ENCODE measurements at regions not wholly inside any gene's neighbourhood (a gene's known extent, or its start where the extent isn't known, plus 50 kb on each side); places are given as distances from the start of the nearest gene placed in this dataset.

- no peaks in the 10 kb centered on the region for H3F3A ChIP-seq (ENCODE audit: insufficient read depth)
- H3K9me3 ChIP-seq (ENCODE audit: insufficient read depth, low read length): no peaks in the 10 kb centered on the region
- H3K4me3 ChIP-seq (ENCODE audit: insufficient read depth, low read length, poor library complexity, severe bottlenecking): no peak overlapping the region
- no peak overlapping the region for H3K4me2 ChIP-seq (ENCODE audit: low read depth, low read length, poor library complexity, severe bottlenecking)
- H3K27me3 ChIP-seq (ENCODE audit: low read length): no peaks in the 10 kb centered on the region
- no peaks in the 10 kb centered on the region for H4K20me1 ChIP-seq (ENCODE audit: low read depth, low read length)
- no peaks in the 10 kb centered on the region for H3K9me2 ChIP-seq (replicated peaks; ENCODE audit: insufficient read depth, low read length)
- H3K9ac ChIP-seq (ENCODE audit: low read length): no peak overlapping the region
- no peaks in the 10 kb centered on the region for H3K36me3 ChIP-seq (ENCODE audit: low read length)
- H3K27ac ChIP-seq (ENCODE audit: low read depth, low read length): no peak overlapping the region
- no peak overlapping the region for H2AFZ ChIP-seq (ENCODE audit: low read depth, low read length, severe bottlenecking)
- TF ChIP-seq, protein P1, sequence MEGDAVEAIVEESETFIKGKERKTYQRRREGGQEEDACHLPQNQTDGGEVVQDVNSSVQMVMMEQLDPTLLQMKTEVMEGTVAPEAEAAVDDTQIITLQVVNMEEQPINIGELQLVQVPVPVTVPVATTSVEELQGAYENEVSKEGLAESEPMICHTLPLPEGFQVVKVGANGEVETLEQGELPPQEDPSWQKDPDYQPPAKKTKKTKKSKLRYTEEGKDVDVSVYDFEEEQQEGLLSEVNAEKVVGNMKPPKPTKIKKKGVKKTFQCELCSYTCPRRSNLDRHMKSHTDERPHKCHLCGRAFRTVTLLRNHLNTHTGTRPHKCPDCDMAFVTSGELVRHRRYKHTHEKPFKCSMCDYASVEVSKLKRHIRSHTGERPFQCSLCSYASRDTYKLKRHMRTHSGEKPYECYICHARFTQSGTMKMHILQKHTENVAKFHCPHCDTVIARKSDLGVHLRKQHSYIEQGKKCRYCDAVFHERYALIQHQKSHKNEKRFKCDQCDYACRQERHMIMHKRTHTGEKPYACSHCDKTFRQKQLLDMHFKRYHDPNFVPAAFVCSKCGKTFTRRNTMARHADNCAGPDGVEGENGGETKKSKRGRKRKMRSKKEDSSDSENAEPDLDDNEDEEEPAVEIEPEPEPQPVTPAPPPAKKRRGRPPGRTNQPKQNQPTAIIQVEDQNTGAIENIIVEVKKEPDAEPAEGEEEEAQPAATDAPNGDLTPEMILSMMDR (IDR thresholded peaks at IDR 0.05; ENCODE audit: insufficient read depth, low read length, poor library complexity, severe bottlenecking): no peak
- no peak for TF ChIP-seq EZH2phosphoT487 (conservative IDR thresholded peaks at IDR 0.05; ENCODE audit: low read length)
- no peaks in the 10 kb centered on the region for H3K79me2 ChIP-seq (ENCODE audit: insufficient read depth, low read length)
Observed at GRCh38 chr1:112852276-112852675, 103.7 kb downstream of the SLC16A1 start.

DNA sequence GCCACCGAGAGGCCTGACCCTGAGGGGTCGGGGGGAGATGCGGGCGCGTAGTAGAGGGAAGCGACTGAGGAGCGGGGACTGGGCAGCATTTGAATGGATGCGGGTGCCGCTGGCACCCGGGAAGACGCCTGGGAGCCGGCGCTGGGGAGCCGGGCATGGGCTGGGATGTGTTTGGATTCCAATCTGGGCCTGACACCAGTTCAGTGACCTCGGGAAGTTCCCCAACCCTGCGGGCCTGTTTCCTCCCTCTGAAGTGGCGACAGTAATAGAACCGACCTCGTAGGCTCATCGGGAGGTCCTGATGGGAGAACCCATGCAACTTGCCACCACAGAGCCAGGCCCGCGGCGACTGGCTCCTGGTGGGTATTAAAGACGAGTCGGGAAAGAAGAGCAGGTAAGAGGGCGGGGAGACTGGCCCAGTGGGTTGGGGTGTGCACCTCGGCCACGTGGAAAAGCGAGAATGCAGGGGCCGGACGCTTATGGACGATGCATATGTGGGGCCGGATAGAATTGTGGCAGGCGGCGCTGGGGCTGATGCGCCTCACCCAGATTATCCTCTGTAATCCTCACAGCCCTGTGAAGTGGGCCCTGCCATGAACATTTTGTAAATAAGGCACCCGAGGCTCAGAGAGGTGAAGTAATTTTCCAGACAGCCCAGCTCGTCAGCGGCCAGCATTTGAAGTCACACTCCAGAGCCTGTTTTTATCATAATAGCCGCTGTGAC lies 105.8 kb downstream of the SLC16A1 start:
- TF ChIP-seq, protein P1 (IDR thresholded peaks at IDR 0.05; ENCODE audit: insufficient read depth, low read length, poor library complexity, severe bottlenecking): no peak
- TF ChIP-seq EZH2phosphoT487 (conservative IDR thresholded peaks at IDR 0.05; ENCODE audit: low read length): no peak
- no peak overlapping the region for H3K4me3 ChIP-seq (ENCODE audit: insufficient read depth, low read length, poor library complexity, severe bottlenecking)
- no peak overlapping the region for H3K4me2 ChIP-seq (ENCODE audit: low read depth, low read length, poor library complexity, severe bottlenecking)
- no peak overlapping the region for H3K27ac ChIP-seq (ENCODE audit: low read depth, low read length)
- no peaks in the 10 kb centered on the region for H3K9me3 ChIP-seq (ENCODE audit: insufficient read depth, low read length)
- H3K79me2 ChIP-seq (ENCODE audit: insufficient read depth, low read length): no peaks in the 10 kb centered on the region
- H3K9me2 ChIP-seq (replicated peaks; ENCODE audit: insufficient read depth, low read length): no peaks in the 10 kb centered on the region
- no peaks in the 10 kb centered on the region for H3F3A ChIP-seq (ENCODE audit: insufficient read depth)
- H3K9ac ChIP-seq (ENCODE audit: low read length): no peak overlapping the region
- no peaks in the 10 kb centered on the region for H4K20me1 ChIP-seq (ENCODE audit: low read depth, low read length)
- H3K27me3 ChIP-seq (ENCODE audit: low read length): no peaks in the 10 kb centered on the region
- H2AFZ ChIP-seq (ENCODE audit: low read depth, low read length, severe bottlenecking): no peak overlapping the region
- H3K36me3 ChIP-seq (ENCODE audit: low read length): no peaks in the 10 kb centered on the region

DNA sequence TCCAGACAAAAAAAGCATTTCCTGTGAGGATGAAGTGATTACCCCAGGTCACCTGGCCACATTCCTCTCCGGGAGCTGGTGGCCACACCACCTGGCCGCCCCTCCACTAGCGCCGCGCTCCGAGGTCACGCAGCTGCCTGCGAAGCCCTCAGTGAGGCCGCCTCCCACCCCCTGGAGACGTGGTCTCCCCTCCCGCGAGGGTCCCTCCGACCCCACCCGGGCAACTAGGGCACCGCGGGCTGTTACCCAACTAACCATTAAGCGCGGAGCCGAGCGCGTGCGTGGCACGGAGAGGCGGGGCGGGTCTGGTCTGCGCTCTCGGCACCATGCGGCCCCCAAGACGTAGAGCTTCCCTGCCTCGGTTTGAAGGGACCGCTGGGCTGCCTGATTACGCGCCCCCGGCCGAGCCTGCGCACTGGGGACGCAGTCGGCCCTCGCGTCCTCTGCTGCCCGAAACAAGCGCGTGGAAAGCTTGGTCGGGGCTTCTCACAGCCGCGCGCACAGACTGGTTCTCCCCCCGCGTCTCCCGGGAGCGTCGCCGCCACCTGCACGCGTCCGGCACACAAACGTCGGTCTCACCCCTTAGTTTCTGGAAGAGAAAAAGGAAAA lies 106.5 kb downstream of the SLC16A1 start:
- Histone ChIP-seq H3K36me3 (ENCODE audit: low read length) (no peaks in the 10 kb centered on the region), H3K27me3 (ENCODE audit: low read length) (no peaks in the 10 kb centered on the region), H3K9ac (ENCODE audit: low read length) (no peak overlapping the region), H2AFZ (ENCODE audit: low read depth, low read length, severe bottlenecking) (no peak overlapping the region), H4K20me1 (ENCODE audit: low read depth, low read length) (no peaks in the 10 kb centered on the region), H3K27ac (ENCODE audit: low read depth, low read length) (no peak overlapping the region), H3F3A (ENCODE audit: insufficient read depth) (no peaks in the 10 kb centered on the region), H3K4me3 (ENCODE audit: insufficient read depth, low read length, poor library complexity, severe bottlenecking) (no peak overlapping the region), H3K79me2 (ENCODE audit: insufficient read depth, low read length) (no peaks in the 10 kb centered on the region), H3K9me3 (ENCODE audit: insufficient read depth, low read length) (no peaks in the 10 kb centered on the region), H3K9me2 (replicated peaks; ENCODE audit: insufficient read depth, low read length) (no peaks in the 10 kb centered on the region), H3K4me2 (ENCODE audit: low read depth, low read length, poor library complexity, severe bottlenecking) (no peak overlapping the region)
- TF ChIP-seq, protein P1 (IDR thresholded peaks at IDR 0.05; ENCODE audit: insufficient read depth, low read length, poor library complexity, severe bottlenecking): no peak
- no peak for TF ChIP-seq EZH2phosphoT487 (conservative IDR thresholded peaks at IDR 0.05; ENCODE audit: low read length)
